GM06990 (cell line): ENCODE measurements at regions not wholly inside any gene's neighbourhood (a gene's known extent, or its start where the extent isn't known, plus 50 kb on each side); places are given as distances from the start of the nearest gene placed in this dataset.

ENCODE experiments used
- DNase-seq: peaks from one replicate; pipeline ENCODE4 v3.0.0-alpha.2; 2011; ENCODE audit not compliant: insufficient read length; ENCODE audit errors: extremely low read depth
- H3K27me3 ChIP-seq: replicated peaks from 2 replicates; pipeline ENCODE4 v1.6.0; 2011; ENCODE audit warnings: low read length; ENCODE audit not compliant: control insufficient read depth, insufficient read depth
- H3K36me3 ChIP-seq: 2 replicates; pipeline ENCODE4 v1.5.1; 2011; ENCODE audit warnings: low read length; ENCODE audit not compliant: control insufficient read depth, insufficient read depth
- H3K4me3 ChIP-seq: replicated peaks from 2 replicates; pipeline ENCODE4 v1.5.1; 2011; ENCODE audit warnings: low read depth, mild to moderate bottlenecking, control low read depth, low read length
- CTCF ChIP-seq: IDR thresholded peaks from 2 replicates; pipeline ENCODE4 v1.5.1; 2011; ENCODE audit warnings: low read length, control low read depth, mild to moderate bottlenecking, inconsistent platforms; ENCODE audit not compliant: insufficient read depth, poor library complexity, severe bottlenecking

DNA sequence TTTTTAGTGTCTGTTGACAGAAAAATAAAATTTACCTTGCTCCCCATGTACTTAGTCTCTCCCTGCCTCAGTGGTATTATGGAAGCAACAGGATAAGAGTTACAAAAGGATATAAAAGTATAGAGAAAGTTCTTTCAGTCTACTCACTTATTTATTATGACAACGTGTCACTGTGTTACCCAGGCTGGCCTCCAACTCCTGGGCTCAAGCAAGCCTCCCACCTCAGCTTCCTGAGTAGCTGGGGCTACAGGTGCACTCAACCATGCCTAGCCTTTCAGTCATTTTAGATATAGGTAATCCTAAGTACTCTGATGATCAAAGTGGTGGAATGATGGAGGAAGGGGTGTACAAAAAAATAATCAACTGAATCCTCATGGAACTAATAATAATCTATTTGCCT, 215.2 kb upstream of the MKLN1 start:
- Histone ChIP-seq H3K4me3 (no peak overlapping the region), H3K27me3 (no peaks in the 10 kb centered on the region), H3K36me3 (no peaks in the 10 kb centered on the region)
- TF ChIP-seq CTCF, result no peak
- no peak for DNase-seq

GRCh38 chr7:131115340-131115739, 212.3 kb upstream of the MKLN1 start:
- no peak for TF ChIP-seq CTCF
- no peak for DNase-seq
- Histone ChIP-seq H3K4me3 (no peak overlapping the region), H3K27me3 (no peaks in the 10 kb centered on the region), H3K36me3 (no peaks in the 10 kb centered on the region)

GRCh38 chr7:131117439-131117838, 210.2 kb upstream of the MKLN1 start:
- Histone ChIP-seq H3K4me3 (no peak overlapping the region), H3K27me3 (no peaks in the 10 kb centered on the region), H3K36me3 (no peaks in the 10 kb centered on the region)
- DNase-seq, result no peak
- TF ChIP-seq CTCF, result no peak

DNA sequence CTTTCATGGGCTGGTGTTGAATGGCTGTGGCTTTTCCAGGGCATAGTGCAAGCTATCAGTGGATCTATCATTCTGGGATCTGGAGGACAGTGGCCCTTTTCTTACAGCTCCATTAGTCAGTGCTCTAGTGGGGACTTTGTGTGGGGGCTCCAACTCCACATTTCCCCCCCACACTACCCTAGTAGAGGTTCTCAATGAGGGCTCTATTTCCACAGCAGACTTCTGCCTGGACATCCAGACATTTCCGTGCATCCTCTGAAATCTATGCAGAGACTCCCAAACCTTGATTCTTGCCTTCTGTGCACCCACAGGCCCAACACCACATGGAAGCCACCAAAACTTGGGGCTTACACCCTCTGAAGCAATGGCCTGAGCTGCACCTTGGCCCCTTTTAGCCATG, 208.3 kb upstream of the MKLN1 start:
- H3K36me3 ChIP-seq, result no peaks in the 10 kb centered on the region
- TF ChIP-seq CTCF, result no peak
- DNase-seq, result no peak
- H3K4me3 ChIP-seq, result no peak overlapping the region
- H3K27me3 ChIP-seq, result no peaks in the 10 kb centered on the region

- no peak for TF ChIP-seq CTCF
- DNase-seq, result peak; percentile 45
Observed at GRCh38 chr7:131122394-131122793, 205.3 kb upstream of the MKLN1 start.

GRCh38 chr7:131124001-131124629, 203.6 kb upstream of the MKLN1 start:
- DNase-seq, result peak; percentile 83

More at GRCh38 chr7:131122394-131122793, 205.3 kb upstream of the MKLN1 start:
- H3K27me3 ChIP-seq, result no peaks in the 10 kb centered on the region
- H3K36me3 ChIP-seq, result no peaks in the 10 kb centered on the region
- no peak overlapping the region for H3K4me3 ChIP-seq

More at GRCh38 chr7:131124001-131124629, 203.6 kb upstream of the MKLN1 start:
- Histone ChIP-seq H3K4me3 (no peak overlapping the region), H3K36me3 (no peaks in the 10 kb centered on the region), H3K27me3 (no peaks in the 10 kb centered on the region)
- no peak for TF ChIP-seq CTCF
